Endodermal cell (in vitro differentiated cells): ENCODE measurements at regions not wholly inside any gene's neighbourhood (a gene's known extent, or its start where the extent isn't known, plus 50 kb on each side); places are given as distances from the start of the nearest gene placed in this dataset.

Source experiments
- DNase-seq: peaks from one replicate; pipeline ENCODE4 v3.0.0-alpha.2; 2017
- H3K27ac ChIP-seq: 2 replicates; pipeline ENCODE4 v1.5.1; 2013; ENCODE audit warnings: mild to moderate bottlenecking, low read depth, low read length, moderate library complexity
- H3K27me3 ChIP-seq: 2 replicates; pipeline ENCODE4 v1.6.1; 2013; ENCODE audit warnings: mild to moderate bottlenecking, low read length, moderate library complexity; ENCODE audit not compliant: insufficient read depth, control insufficient read depth, poor library complexity, severe bottlenecking
- H3K36me3 ChIP-seq: 2 replicates; pipeline ENCODE4 v1.7.0; 2013; ENCODE audit warnings: mild to moderate bottlenecking, low read length, moderate library complexity; ENCODE audit not compliant: control insufficient read depth, insufficient read depth
- H3K4me1 ChIP-seq: one replicate; pipeline ENCODE4 v1.7.0; 2013; ENCODE audit warnings: low read length; ENCODE audit not compliant: control insufficient read depth, insufficient read depth
- H3K4me3 ChIP-seq: 2 replicates; pipeline ENCODE4 v1.5.1; 2013; ENCODE audit warnings: mild to moderate bottlenecking, low read length, moderate library complexity
- H3K9ac ChIP-seq: 2 replicates; pipeline ENCODE4 v1.6.1; 2013; ENCODE audit warnings: mild to moderate bottlenecking, low read length, moderate library complexity; ENCODE audit not compliant: poor library complexity, severe bottlenecking; ENCODE audit errors: extremely low read depth
- H3K9me3 ChIP-seq: 2 replicates; pipeline ENCODE4 v1.6.1; 2013; ENCODE audit warnings: mild to moderate bottlenecking, low read length, moderate library complexity; ENCODE audit not compliant: control insufficient read depth
- H3K27ac Mint-ChIP-seq: 2 replicates; pipeline ENCODE4 v1.8.0; 2020; ENCODE audit warnings: mixed read lengths
- H3K27me3 Mint-ChIP-seq: 2 replicates; pipeline ENCODE4 v1.8.0; 2021; ENCODE audit warnings: mild to moderate bottlenecking, mixed read lengths; ENCODE audit not compliant: insufficient read depth
- H3K36me3 Mint-ChIP-seq: 2 replicates; pipeline ENCODE4 v1.8.0; 2020; ENCODE audit warnings: low read depth, mixed read lengths
- H3K4me1 Mint-ChIP-seq: 2 replicates; pipeline ENCODE4 v1.8.0; 2020; ENCODE audit warnings: mixed read lengths
- H3K4me3 Mint-ChIP-seq: 2 replicates; pipeline ENCODE4 v1.8.0; 2020; ENCODE audit warnings: mild to moderate bottlenecking, moderate library complexity, mixed read lengths
- H3K9me3 Mint-ChIP-seq: 2 replicates; pipeline ENCODE4 v1.8.0; 2020; ENCODE audit warnings: mild to moderate bottlenecking, mixed read lengths
- CTCF ChIP-seq: fragments of 200-600 bp; sonication (generic); conservative IDR thresholded peaks from 2 replicates; pipeline ENCODE4 v1.5.0; 2021; ENCODE audit warnings: antibody characterized with exemption, mild to moderate bottlenecking
- WGBS, 2 experiments: methylation state at CpG; one replicate each; pipeline versions ENCODE4 v1.1.5 to v1.1.7; 2013; ENCODE audit warnings: missing lambda C conversion rate in 2 of 2, mixed read lengths in 1 of 2; ENCODE audit not compliant: insufficient coverage in 1 of 2, insufficient read length in 1 of 2; 5-methylcytosine and 5-hydroxymethylcytosine counted together

DNA sequence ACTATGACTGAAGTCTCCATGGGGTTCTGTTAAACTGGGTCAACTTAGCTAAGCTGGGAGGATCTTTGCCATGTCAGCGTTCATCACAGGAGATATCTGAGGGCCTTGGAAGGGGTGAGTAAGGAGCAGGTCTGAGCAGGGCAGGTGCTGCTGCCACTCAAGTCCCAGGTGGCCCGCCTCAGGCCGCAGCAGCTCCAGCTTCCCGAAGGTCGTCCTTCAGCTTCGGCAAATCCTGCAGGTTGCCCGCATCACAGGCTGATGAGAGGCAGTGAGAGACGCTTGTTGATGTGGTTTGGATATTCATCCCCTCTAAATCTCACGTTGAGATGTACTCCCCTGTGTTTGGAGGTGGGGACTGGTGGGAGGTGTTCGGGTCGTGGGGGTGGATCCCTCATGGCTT is 166.6 kb downstream of the VAPA start:
- H3K27me3 Mint-ChIP-seq = peaks cover 4% of the 10 kb centered on the region
- no peak overlapping the region for H3K4me3 Mint-ChIP-seq
- peaks cover 38% of the 10 kb centered on the region for H3K9me3 Mint-ChIP-seq
- Histone ChIP-seq H3K4me1 (peaks cover 8% of the 10 kb centered on the region), H3K9me3 (peaks cover 41% of the 10 kb centered on the region), H3K27me3 (no peaks in the 10 kb centered on the region), H3K27ac (no peak overlapping the region), H3K4me3 (no peak overlapping the region), H3K9ac (no peak overlapping the region), H3K36me3 (no peaks in the 10 kb centered on the region)
- 84 to 95% methylated on average over 6 to 10 of the region's 11 CpGs for WGBS, 2 experiments
- no peak for DNase-seq
- no peak overlapping the region for H3K27ac Mint-ChIP-seq
- TF ChIP-seq CTCF = no peak
- peaks cover 20% of the 10 kb centered on the region for H3K4me1 Mint-ChIP-seq
- peaks cover 7% of the 10 kb centered on the region for H3K36me3 Mint-ChIP-seq

DNA sequence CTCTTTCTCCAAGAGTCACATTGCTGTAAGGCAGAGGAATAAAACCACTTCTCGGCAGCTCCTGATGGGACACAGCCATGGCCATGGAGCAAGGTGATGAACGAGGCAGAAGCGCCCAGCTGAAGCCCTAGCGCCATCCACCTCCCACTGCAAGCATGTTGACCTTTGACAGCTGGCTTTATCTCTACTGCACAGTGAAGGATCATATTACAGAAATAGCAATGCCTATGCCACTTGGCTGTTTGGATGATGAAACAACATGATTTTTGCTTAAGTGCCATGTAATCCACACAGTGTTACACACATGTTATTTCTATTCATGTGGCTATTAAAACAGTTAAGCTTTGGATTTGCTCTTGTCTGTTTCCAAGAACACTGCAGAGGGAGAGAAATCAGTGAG is 167.7 kb downstream of the VAPA start:
- Mint-ChIP-seq H3K4me3 (no peak overlapping the region), H3K4me1 (peaks cover 27% of the 10 kb centered on the region), H3K27me3 (peaks cover 4% of the 10 kb centered on the region), H3K36me3 (peaks cover 7% of the 10 kb centered on the region), H3K27ac (no peak overlapping the region), H3K9me3 (peaks cover 38% of the 10 kb centered on the region)
- Histone ChIP-seq H3K4me1 (peaks cover 17% of the 10 kb centered on the region), H3K27me3 (no peaks in the 10 kb centered on the region), H3K27ac (no peak overlapping the region), H3K9me3 (peaks cover 41% of the 10 kb centered on the region), H3K4me3 (no peak overlapping the region), H3K9ac (no peak overlapping the region), H3K36me3 (no peaks in the 10 kb centered on the region)
- 92 to 96% methylated on average over 4 of the region's 4 CpGs for WGBS, 2 experiments
- no peak for DNase-seq
- TF ChIP-seq CTCF = no peak

DNA sequence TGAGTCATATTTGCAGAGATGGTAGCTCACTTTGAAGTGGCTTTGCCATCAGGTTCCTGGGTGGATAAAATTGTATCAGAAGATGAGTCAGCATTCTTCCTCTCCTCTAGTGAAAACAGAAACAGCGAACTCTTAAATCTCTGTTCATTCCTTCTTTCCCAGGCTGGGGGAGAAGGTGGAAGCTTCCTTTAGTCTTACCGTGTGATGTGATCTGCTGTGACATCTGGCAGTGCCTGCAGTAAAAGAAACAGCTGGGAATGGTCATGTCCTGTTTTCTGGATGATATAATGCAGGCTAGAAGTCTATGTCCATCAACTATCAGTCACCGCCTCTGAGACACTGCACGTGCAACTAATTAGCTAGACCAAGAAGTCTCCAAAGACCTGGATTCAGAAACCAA is 171.6 kb downstream of the VAPA start:
- no peaks in the 10 kb centered on the region for H3K27me3 ChIP-seq
- H3K4me3 Mint-ChIP-seq = no peak overlapping the region
- H3K9me3 Mint-ChIP-seq = peaks cover 35% of the 10 kb centered on the region
- H3K9me3 ChIP-seq = peaks cover 47% of the 10 kb centered on the region
- H3K27ac ChIP-seq = no peak overlapping the region
- H3K9ac ChIP-seq = no peak overlapping the region
- 87 to 94% methylated on average over 2 to 4 of the region's 4 CpGs for WGBS, 2 experiments
- peaks cover 19% of the 10 kb centered on the region for H3K4me1 ChIP-seq
- TF ChIP-seq CTCF = no peak
- H3K36me3 Mint-ChIP-seq = peaks cover 7% of the 10 kb centered on the region
- peaks cover 4% of the 10 kb centered on the region for H3K27me3 Mint-ChIP-seq
- DNase-seq = no peak
- no peaks in the 10 kb centered on the region for H3K36me3 ChIP-seq
- no peak overlapping the region for H3K27ac Mint-ChIP-seq
- no peak overlapping the region for H3K4me3 ChIP-seq
- peaks cover 27% of the 10 kb centered on the region for H3K4me1 Mint-ChIP-seq
